Activated T-helper 9 cell treated with anti-CD3 and anti-CD28 coated beads, Interleukin-2, amount 50 U/mL, for 16 hours (primary cell): ENCODE measurements at regions not wholly inside any gene's neighbourhood (a gene's known extent, or its start where the extent isn't known, plus 50 kb on each side); places are given as distances from the start of the nearest gene placed in this dataset.
A peak's percentile ranks its signal among the peaks of the same experiment; 100 is the strongest.
"Not testable (repeated sequence)": the region's sequence is repeated elsewhere in the genome, so short reads cannot be mapped to it uniquely, and the experiment has no call there.

Experiments used
- DNase-seq: peaks from one replicate; pipeline ENCODE4 v3.0.0-alpha.2; 2020; ENCODE audit warnings: low read depth

DNA sequence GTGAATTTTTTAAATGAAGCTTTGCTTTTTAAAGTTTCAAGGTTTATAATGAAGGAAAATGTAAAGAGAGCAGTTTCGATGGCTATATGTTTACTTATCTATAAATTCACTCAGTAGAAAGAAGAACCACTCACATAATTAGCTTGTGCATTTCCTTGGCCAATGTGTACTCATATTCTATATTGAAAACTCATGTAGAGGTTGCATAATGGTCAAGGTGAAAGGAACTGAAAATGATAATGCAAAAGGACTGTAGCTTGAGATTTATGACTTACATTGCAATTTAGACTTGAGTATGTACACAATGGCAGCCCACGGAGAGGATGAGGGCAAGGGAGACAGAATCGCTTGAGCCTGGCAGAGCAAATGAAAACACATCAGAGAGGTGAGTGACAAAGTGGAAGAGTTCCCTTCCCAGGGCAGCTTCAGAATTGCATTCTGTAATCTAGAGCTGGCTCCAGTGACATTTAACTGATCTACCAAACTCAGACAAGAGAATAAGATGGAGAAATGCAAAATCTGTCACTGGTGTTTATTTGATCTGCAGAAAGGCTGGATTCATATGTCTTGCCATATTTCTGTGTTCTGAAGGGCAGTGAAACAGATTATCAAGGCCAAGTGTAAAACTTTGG, 191.8 kb downstream of the TMEM200A start:
- DNase-seq, result no peak

DNA sequence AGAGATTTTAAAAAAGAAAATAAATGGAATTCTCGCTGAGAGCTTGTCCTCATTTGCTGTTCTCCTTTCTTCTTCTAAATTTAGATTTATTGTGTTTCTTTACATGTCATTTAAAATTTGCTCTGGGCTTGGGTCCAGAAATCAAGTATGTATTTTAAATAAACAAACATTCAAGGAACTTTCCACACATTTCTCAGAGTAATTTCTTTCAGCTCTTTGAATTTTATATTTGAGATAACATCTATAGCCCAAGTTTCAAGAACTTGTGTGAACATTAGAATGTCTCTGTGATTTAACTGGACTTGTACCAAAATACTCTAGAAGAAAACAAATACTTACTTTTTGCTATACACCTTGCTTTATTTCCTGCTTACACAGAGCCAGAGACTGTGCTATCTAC, 192.3 kb downstream of the TMEM200A start:
- no peak for DNase-seq

DNA sequence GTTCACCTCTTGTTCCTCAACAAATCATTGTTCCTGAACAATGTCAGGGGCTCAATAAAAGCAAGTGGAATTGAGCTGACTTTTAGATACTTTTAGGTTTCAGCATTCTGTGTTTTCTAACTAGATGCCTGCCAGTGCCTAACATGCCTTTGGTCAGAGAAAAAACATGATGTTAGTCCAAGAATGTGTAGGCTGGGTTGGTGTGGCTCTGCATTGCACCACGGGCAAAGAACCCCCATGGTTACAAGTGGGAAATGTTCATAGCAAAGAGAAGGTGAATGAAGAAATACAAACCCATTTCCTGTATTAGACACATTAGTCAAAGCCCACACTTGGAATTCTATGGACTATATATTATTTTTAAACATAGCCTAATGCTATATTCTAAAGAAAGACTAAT, 193.3 kb downstream of the TMEM200A start:
- DNase-seq, result no peak

DNA sequence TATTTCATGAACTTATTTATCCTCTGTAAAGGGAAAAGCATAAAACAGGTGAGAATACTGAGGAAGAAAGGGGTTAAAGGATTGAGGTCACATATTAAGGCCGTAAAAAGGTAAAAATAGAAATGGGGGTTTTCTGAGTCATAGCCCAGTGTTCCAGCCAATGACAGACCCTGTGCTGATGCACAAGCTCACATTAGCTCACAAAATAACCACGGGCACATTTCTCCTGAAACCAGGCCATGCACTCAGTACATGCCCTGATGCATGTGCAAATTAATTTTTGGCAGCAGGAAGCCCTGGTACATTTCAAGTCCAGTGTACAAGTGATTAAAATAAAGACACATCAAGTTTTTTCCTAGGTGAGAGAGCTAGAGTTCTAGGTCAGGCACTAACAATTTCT, 194.4 kb downstream of the TMEM200A start:
- DNase-seq, result no peak

DNA sequence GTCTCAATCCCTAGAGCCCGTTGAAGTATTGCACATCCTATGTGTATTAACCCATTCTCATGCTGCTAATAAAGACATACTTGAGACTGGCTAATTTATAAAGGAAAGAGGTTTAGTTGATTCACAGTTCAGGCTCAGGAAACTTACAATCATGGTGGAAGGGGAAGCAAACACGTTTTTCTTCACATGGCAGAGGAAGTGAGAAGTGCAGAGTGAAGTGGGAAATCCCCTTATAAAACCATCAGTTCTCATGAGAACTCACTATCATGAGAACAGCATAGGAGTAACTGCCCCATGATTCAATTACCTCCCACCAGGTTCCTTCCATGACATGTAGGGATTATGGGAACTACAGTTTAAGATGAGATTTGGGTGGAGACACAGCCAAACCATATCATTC, 195.3 kb downstream of the TMEM200A start:
- DNase-seq, result not testable (repeated sequence)

DNA sequence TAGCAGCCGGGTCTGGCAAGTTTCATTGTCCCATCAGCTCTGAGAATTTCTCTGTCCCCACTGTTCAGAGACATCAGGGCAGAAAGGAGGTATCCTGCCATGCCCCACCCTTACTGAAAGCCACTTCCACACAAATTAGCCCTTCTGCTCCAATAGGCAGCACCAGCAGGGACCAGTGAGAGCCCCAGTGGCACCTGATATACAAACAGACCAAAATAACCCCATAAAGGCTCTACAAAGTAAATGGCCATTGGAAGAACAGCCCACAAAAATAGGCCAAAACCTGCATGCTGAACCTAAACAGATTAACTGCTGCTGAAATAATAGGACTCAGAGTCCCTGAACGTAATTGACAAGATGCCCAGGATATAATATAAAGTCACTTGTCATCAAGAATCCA, 199.9 kb downstream of the TMEM200A start:
- no peak for DNase-seq

DNA sequence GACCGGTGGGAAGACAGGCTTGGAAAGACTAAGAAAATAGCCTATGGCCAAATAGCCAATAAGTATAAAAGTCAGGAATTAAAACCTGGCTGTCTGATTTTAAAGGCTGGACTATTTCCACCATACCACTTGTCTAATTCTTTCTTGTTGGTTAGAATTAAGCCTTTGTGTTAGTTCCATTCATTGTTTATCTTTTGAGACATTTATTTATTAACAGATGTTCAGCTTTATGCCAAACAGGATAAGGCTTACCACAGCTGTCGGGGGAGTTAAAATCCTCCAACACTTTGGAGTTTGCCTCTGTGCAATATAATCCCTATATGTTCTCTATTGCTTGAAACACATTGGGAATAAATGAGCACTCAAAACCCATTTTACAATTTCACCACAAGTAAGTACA, 208.3 kb downstream of the TMEM200A start:
- DNase-seq, result no peak

DNA sequence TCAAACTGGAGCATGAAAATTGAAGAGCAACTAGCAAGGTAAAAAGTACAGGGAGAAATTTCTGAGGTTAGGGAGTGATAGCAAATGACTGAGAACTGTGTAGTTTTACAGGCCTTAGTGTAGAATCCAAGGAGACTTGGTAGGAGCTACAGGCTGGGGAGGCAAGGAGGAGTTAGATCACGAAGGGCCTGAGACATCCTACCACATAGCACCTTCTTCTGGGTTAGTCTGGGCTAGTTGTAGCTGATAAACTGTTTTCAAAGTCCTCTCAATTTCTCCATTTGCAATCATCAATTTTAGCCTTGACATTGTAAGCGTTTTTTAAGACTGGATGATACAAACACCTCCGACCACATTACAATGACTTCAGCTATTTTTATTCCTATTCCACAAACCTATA, 209.7 kb downstream of the TMEM200A start:
- no peak for DNase-seq

DNA sequence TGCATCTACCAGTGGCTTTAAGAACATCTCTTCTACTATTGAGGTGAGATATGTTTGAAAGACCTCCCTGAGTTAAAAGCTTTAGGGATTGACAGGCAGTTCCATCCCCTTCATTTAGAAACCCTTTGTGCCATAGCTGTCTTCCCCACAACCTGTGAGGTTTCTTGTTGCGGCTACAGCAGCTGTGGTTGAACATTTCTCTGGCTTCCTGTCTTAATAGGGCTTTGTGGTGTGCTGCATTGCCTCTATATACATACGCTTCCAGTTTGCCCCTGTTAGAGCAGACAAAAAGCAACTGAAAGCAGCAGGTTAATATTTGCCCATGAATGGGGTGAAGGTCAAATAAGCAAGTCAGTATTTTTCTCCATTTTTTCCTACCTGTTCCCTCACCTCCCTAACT, 210.2 kb downstream of the TMEM200A start:
- peak; percentile 4 for DNase-seq

DNA sequence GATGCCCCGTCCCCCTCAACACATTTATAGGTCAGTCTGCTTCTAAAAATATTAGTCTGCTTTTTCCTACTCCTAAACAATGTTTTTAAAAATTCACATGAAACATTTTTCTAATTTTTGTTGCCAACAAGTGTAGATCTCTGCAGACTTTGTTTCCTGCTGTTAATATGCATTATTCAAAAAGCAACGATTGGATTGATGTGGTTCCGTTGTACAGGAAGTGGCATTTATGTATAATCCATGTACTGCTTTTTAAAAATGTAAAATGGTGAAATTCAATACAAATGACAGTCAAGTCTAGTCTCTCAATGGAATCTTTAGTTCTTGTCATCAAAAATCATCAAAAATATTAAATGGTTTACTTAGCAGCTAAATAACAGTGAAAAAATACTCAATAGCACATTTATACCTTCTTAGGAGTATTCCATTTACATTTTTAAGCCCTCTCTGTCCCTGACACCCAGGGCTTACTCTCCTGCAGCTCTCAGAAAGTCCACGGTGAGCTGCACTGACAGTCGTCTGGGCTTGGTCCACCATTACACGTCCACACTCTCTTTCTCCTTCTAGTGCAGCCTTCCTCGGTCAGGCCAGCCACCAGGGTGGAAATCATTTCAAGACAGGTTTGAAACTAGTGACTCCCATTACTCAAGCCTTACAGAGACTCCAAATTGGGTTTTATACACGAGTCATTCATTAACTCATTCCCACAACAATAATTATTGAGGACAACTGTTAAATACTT, 211.5 kb downstream of the TMEM200A start:
- no peak for DNase-seq

DNA sequence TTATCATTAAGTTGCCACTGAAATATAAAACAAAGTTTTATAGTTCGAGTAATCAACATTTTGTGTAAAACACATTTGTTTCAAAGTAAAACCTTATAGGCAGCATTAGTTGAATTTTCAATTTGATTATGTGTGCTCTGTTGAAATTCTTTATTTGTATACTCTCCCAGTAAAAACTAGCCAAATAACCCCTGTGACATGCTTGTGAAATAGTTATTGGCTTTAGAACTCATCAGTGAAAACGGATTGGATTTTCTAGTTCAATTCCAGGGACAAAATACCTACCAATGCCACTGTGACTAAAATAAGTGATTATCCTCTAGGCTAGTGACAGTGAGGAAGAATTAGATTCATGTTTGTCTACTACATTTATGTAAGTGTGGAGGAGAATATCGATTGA, 212.9 kb downstream of the TMEM200A start:
- DNase-seq, result no peak

DNA sequence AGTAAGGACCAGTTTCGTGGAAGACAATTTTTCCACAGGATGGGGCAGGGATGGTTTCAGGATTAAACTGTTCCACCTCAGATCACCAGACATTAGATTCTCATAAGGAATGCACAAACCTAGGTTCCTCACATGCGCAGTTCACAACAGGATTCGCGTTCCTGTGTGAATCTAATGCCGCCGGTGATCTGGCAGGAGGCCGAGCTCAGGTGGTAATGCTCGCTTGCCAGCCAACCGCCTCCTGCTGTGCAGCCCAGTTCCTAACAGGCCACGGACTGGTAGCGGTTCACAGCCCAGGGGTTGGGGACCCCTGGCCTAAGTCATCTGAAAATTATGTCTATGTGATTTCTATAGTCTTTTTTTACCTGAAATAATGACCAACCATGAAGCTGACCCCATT, 217.5 kb downstream of the TMEM200A start:
- no peak for DNase-seq

DNA sequence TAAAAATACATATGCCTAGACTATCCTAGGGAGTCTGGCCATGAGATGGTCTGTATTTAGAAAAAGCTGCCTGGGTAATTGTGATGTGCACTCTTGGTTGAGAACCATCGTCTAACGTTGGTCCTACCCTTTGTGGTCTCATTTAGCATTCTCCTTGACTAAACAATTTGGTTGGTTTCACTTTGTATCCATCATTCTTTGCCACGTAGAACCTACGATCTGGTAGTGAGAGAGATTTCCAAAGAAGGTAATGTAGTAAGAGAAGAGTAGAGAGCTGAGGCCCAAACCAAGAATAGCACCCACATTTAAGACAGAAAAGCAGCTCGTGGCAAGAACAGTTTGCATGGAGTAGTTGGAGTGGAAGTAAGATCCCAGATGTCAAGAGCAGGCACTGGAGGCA, 219.8 kb downstream of the TMEM200A start:
- no peak for DNase-seq

DNA sequence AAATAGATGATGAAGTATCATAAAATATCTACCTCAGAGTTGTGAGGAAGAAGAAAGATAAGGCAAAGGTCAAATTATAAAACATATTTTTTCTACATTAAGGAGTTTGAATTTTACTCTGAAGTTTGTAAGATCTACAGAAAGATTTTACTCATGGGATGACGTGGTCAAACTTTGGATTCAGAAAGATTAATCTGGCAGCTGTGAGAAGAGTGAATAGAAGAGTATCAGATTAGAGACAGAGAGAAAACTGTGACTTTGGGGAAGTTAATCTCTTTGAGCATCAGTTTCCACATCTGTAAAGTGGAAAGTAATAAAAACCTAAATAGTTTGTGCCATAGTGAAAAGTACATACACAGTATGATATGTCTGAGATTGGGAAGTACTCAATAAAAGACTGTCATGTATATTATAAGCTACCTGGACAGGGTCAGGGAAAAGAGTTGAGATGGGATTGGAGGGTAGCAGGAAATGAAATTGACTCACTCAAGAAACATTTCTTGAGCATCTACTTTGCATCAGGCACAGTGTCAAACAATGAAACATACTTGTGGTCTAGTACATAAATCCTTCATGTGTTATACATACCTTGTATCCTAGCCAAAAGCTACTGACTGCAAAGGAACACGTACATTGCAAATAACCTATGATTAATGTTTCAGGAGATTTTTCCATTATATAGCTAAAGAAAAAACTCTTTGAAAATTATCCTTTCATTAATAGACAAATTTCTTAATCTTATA, 222.1 kb downstream of the TMEM200A start:
- DNase-seq, result no peak

DNA sequence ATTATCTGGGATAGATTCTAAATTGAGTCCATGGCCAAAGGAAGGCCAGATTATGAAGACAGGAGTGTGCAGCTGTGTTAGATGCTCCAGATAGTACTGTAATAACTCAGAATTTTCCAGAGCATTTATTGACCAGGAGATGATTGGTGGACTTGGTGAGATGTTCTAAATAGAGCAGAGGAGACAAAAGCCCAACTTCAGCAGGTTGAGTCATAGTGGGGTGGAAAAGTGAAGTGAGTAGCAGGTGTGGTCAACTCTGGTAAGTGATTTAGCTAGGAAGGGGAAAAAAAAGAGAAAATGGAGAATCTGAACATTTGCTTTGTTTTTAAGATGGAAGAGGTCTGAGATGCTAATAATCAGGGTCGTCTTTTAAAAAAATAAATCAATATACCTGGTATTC, 227.4 kb downstream of the TMEM200A start:
- DNase-seq, result no peak

DNA sequence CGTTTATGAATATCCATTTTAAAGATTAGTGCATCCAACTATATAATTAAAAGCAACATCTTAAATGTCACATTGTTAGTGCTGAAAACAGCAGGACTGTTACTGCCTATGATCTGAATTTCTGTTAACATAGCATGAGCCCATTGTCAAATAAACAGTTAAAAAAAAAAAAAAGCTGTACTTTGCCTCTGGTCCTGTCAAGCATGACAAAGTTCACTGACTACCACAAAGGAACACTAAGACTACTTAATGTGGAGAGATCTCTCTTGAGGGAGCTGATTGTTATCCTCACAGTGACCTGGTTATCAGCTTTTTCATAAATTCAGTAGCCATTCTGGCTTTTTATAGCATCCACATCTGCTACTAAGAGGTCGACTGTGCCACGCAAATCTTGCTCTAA, 228.1 kb downstream of the TMEM200A start:
- DNase-seq, result no peak

DNA sequence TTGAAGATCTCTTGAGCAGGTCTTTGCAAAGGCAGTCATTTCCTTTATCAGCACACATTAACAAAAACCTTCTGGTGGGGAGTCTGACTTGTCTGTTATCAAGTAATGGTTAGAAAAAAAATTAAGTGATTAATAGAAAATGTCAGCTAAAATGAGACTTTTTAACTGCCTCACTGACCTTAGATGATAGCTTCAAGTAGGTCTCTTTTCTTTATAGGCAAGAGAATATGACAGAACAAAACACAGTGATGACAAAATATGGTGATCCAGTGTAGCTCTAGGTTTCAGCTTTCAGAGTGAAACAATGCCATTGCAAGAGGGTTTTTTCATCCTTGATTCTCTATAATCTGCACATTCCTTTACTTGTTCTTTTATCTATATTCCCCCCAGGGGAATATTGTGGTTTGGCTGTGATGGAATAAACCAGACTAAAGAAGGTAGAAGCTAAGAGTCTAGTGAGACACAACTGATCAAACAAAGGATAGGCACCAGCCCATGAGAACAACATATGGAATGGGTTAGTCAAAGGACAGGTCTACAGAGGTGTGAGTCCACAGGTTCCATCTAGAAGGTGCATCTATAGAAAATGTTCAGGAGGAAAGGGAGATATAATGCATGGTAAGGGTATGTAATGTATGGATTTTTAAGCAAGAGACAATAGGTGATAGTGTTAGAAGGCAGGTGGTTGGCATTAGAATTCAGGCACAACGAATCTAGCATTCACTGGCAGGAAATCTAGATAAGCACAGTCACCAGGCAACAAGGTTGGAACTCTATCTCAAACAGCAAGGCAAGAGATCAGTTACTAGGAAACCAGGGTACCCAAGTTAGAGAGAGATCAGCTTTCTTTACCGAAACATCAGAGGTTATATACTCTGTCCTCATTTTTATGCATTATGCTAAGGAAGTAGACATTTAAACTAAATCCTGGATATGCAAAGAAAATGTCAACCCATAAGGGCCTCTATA, 228.9 kb upstream of the SMLR1 start:
- no peak for DNase-seq

DNA sequence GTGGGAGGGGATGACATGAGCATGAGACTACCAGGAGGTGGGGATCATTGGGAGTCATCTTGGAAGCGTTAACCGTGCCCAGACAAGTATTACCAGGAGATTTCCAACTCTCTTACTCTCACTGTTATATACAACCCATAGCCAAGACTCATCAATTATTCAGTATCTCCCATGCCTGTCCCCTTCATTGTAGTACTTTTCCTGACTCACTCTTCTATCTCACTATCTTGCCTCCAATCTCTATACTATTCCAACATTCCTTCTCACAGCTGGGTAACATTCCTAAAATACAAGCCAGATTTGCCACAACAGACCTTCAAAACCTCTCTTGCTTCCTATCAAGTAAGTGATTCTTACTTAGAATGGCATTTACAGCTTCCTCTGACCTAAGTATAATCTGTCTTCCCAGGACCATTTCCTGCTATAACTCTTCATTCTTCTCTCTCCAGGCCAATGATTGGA, 226.3 kb upstream of the SMLR1 start:
- DNase-seq, result no peak

DNA sequence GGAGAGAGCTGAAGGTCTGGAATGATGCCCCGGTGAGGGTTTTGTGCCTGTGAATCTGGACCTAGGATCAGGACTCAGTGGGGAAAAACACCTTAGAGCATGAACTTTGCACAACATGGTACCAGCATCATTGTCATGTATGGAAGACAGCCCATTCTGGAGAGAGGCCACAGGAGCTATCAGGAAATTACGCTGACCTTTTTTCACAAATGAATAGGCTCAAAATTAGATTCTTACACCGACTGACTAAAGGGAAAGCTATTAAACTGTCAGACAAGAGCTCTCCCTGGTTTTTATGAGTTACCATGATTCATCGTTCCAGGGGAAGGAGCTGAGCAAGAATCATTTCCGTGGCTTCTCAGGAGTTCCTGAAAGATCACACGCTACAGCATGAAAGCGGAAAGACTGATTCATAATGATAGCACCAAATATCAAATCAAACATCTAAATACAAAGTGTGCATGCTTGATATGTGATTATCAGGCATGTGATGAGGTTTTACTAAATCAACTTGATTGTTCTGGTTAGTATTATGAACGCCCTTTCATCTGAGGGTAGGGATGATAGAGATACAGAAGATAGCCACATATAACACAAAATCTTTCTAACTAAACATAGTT, 224.9 kb upstream of the SMLR1 start:
- no peak for DNase-seq

DNA sequence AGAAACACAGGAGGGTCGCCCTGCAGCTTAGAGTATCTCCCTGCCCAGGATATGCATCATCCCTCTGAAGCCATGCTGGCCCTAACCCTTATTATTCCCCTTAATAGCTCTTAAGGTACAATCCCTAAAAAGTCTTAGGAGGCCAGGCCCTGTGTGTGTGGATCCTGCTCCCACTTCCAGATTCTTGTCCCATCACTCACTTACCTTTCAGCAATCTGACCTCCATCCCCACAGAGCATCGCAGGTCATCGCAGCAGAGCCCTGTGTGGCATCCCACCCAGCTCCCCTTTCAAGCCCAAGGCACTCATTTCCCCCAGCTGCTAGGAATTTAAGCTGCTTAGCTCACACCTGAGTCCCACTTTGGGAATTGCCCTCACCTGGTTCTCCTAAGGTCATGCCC, 223.8 kb upstream of the SMLR1 start:
- DNase-seq, result no peak

DNA sequence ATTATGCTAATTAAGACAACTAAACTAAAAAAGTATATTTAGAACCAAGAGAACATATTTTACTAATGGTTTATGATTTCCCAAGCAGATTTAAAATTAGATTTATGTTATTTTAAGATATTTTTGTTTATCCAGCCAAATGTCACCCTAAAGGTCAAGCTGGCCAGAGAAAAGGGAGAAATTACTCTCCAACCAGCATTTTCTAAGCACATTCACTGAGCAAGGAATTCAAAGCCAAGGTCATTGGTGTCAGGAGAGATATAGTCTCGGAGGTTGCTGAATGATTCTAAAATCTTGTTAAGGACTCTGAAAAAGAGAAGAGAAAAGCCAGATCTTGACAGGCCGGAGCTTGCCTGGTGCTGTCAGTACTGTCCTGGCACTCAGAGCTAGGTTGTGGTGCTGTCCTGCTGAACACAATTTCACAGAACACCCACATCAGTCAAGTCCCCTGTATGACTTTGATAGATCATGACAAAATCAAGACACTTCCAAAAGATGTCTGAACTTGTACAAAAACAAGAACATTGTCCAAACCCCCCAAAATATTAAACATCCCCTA, 222.3 kb upstream of the SMLR1 start:
- no peak for DNase-seq
